Spleen (tissue), 11 donors: ENCODE measurements at regions not wholly inside any gene's neighbourhood (a gene's known extent, or its start where the extent isn't known, plus 50 kb on each side); places are given as distances from the start of the nearest gene placed in this dataset.

Experiments used
- DNase-seq: peaks from one replicate; pipeline ENCODE4 v3.0.0-alpha.2; 2020
- H3K27ac ChIP-seq, 8 donors: fragments of 200-600 bp; sonication (generic) in 7 of 8; 1 replicate in 4 of 8; 2 replicates in 4 of 8; pipeline versions ENCODE4 v1.5.0 to v1.8.0; 2016 to 2021; ENCODE audit warnings: inconsistent platforms in 4 of 8, mild to moderate bottlenecking in 4 of 8, moderate library complexity in 1 of 8
- H3K27me3 ChIP-seq, 7 donors: fragments of 200-600 bp; sonication (generic) in 6 of 7; replicated peaks in 1 of 7; 1 replicate in 4 of 7; 2 replicates in 3 of 7; pipeline versions ENCODE4 v1.5.0 to v1.8.0; 2016 to 2021; ENCODE audit warnings: inconsistent platforms in 3 of 7, mild to moderate bottlenecking in 1 of 7
- H3K36me3 ChIP-seq, 6 donors: fragments of 200-600 bp; sonication (generic) in 5 of 6; 1 replicate in 4 of 6; 2 replicates in 2 of 6; pipeline versions ENCODE4 v1.5.0 to v1.8.0; 2016 to 2021; ENCODE audit warnings: inconsistent platforms in 2 of 6
- H3K4me1 ChIP-seq, 6 donors: fragments of 200-600 bp; sonication (generic) in 5 of 6; 1 replicate in 3 of 6; 2 replicates in 3 of 6; pipeline versions ENCODE4 v1.5.0 to v1.8.0; 2016 to 2021; ENCODE audit warnings: inconsistent platforms in 3 of 6
- H3K4me3 ChIP-seq, 8 donors: fragments of 200-600 bp; sonication (generic) in 7 of 8; 1 replicate in 4 of 8; 2 replicates in 4 of 8; pipeline versions ENCODE4 v1.5.0 to v1.8.0; 2016 to 2021; ENCODE audit warnings: inconsistent platforms in 4 of 8, mild to moderate bottlenecking in 4 of 8, moderate library complexity in 2 of 8
- H3K9me3 ChIP-seq, 8 donors: fragments of 200-600 bp; sonication (generic) in 7 of 8; 1 replicate in 4 of 8; 2 replicates in 4 of 8; pipeline versions ENCODE4 v1.5.0 to v1.8.0; 2016 to 2021; ENCODE audit warnings: inconsistent platforms in 4 of 8
- POLR2A ChIP-seq, 3 donors: fragments of 450-650 bp; IDR thresholded peaks; one replicate each; pipeline ENCODE4 v1.5.1; 2017; ENCODE audit warnings: antibody characterized with exemption in 3 of 3, mild to moderate bottlenecking in 1 of 3
- POLR2AphosphoS5 ChIP-seq, 3 donors: sonication (generic); formaldehyde crosslinking; IDR thresholded peaks; one replicate each; pipeline ENCODE4 v1.5.1; 2017; ENCODE audit warnings: antibody characterized with exemption in 3 of 3
- WGBS, 5 donors: extraction: QIAGEN DNeasy Blood & Tissue Kit in 3 of 5; methylation state at CpG; one replicate each; pipeline versions ENCODE4 v1.1.5 to v1.1.7; 2013 to 2018; 5-methylcytosine and 5-hydroxymethylcytosine counted together
- intact Hi-C: fragments of 100-400 bp; cut with DNase I; formaldehyde crosslinking; loops from one replicate; pipeline ENCODE4 v1.15.0; 2023; ENCODE audit warnings: low total_unique reads
- TF ChIP-seq, protein P1 (sequence below), 11 experiments: fragments of 200-600 bp in 7 of 11; fragments of 450-650 bp in 4 of 11; sonication (generic) in 4 of 11; IDR thresholded peaks in 8 of 11; conservative IDR thresholded peaks in 3 of 11; 1 replicate in 7 of 11; 2 replicates in 4 of 11; pipeline versions ENCODE4 v1.4.0 to v1.8.0; 2016 to 2021; ENCODE audit warnings: antibody characterized with exemption in 11 of 11, inconsistent platforms in 4 of 11, mild to moderate bottlenecking in 1 of 11
- donor health status: healthy with polysubstance abuse.
- donor health status: DM: no; HTN: no; CAD: no; lungs with moderate emphysema.
- donor health status: DM: no; HTN: no; CAD: no.
- donor health status: Bipolar disorder and iron deficiency.
- donor health status: healthy.
- donor health status: DM: no; HTN: no; CAD: no.
- donor health status: DM: yes; HTN: yes; CAD: no.

- peaks cover 0 to 44% (median 26%) of the 10 kb centered on the region in 8 donors for H3K9me3 ChIP-seq
- H3K4me3 ChIP-seq: no peak overlapping the region
- no peak for DNase-seq
- no peaks in the 10 kb centered on the region for H3K36me3 ChIP-seq
- WGBS, 5 donors: 87 to 95% (median 93%) methylated on average over 3 of the region's 3 CpGs
- TF ChIP-seq, protein P1, sequence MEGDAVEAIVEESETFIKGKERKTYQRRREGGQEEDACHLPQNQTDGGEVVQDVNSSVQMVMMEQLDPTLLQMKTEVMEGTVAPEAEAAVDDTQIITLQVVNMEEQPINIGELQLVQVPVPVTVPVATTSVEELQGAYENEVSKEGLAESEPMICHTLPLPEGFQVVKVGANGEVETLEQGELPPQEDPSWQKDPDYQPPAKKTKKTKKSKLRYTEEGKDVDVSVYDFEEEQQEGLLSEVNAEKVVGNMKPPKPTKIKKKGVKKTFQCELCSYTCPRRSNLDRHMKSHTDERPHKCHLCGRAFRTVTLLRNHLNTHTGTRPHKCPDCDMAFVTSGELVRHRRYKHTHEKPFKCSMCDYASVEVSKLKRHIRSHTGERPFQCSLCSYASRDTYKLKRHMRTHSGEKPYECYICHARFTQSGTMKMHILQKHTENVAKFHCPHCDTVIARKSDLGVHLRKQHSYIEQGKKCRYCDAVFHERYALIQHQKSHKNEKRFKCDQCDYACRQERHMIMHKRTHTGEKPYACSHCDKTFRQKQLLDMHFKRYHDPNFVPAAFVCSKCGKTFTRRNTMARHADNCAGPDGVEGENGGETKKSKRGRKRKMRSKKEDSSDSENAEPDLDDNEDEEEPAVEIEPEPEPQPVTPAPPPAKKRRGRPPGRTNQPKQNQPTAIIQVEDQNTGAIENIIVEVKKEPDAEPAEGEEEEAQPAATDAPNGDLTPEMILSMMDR (IDR thresholded peaks at IDR 0.05 in 8 of 11, conservative IDR thresholded peaks at IDR 0.05 in 3 of 11): no peak
- TF ChIP-seq POLR2AphosphoS5 (IDR thresholded peaks at IDR 0.05): no peak
- no peak for TF ChIP-seq POLR2A (IDR thresholded peaks at IDR 0.05)
- H3K4me1 ChIP-seq: no peaks in the 10 kb centered on the region
- no peak overlapping the region for H3K27ac ChIP-seq
- no peaks in the 10 kb centered on the region for H3K27me3 ChIP-seq
- intact Hi-C loops: no loop called here
Measured at GRCh38 chr10:20726381-20726780, 170.7 kb downstream of the NEBL start.

GRCh38 chr10:20714979-20715378 is 182.1 kb downstream of the NEBL start:
- intact Hi-C loops: no loop called here
- Histone ChIP-seq H3K36me3 (no peaks in the 10 kb centered on the region), H3K4me1 (no peaks in the 10 kb centered on the region), H3K27ac (no peak overlapping the region), H3K9me3 (peaks cover 0 to 14% (median 7%) of the 10 kb centered on the region in 8 donors), H3K27me3 (no peaks in the 10 kb centered on the region), H3K4me3 (no peak overlapping the region)
- WGBS, 5 donors: 92 to 100% (median 100%) methylated on average over 1 of the region's 1 CpG
- TF ChIP-seq, protein P1 (IDR thresholded peaks at IDR 0.05 in 8 of 11, conservative IDR thresholded peaks at IDR 0.05 in 3 of 11): no peak
- TF ChIP-seq POLR2AphosphoS5 (IDR thresholded peaks at IDR 0.05) (no peak), POLR2A (IDR thresholded peaks at IDR 0.05) (no peak)
- DNase-seq: no peak

DNA sequence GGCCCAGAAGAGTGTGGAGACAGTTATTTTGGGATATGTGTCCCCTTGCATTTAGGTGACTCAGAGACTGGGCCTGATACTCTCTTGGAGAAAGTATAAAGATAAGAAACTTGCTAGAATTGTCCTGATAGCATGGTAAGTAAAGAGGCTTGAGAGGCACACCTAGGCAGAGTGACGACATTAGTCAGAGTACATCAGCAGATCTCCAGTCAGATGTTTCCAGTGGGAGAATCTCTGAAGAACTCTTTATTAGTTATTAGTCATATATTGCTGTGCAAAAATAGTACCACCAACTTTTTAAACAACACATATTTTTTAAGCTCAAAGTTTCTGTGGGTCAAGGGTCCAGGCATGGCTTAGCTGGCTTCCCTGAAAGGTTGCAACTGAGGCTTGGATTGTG is 182.6 kb downstream of the NEBL start:
- TF ChIP-seq, protein P1 (IDR thresholded peaks at IDR 0.05 in 8 of 11, conservative IDR thresholded peaks at IDR 0.05 in 3 of 11): no peak
- TF ChIP-seq POLR2AphosphoS5 (IDR thresholded peaks at IDR 0.05): no peak
- no peak for TF ChIP-seq POLR2A (IDR thresholded peaks at IDR 0.05)
- Histone ChIP-seq H3K4me3 (no peak overlapping the region), H3K4me1 (no peaks in the 10 kb centered on the region), H3K36me3 (no peaks in the 10 kb centered on the region), H3K27ac (no peak overlapping the region), H3K27me3 (no peaks in the 10 kb centered on the region), H3K9me3 (peaks cover 0 to 14% (median 6%) of the 10 kb centered on the region in 8 donors)
- 0 to 50% (median 41%) methylated on average over 1 of the region's 1 CpG for WGBS, 5 donors
- DNase-seq: no peak
- intact Hi-C loops: no loop called here

DNA sequence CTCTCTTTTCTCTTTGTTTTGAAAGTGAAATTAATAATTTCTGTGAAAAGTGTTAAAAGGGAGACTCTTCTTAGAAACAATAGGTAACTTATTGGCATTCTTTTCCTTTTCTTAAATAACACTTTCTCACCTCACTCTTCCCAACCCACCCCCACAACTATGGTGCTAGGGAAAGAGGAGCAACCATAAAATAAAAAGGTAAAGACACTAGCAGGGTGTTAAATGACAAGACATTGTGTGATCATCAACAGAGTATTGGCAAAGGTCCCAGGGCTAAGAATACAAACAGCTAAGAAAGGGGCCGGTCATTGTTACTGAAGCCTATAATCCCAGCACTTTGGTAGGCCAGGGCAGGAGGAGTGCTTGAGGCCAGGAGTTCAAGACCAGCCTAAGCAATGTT is 183.7 kb downstream of the NEBL start:
- TF ChIP-seq POLR2A (IDR thresholded peaks at IDR 0.05) (no peak), POLR2AphosphoS5 (IDR thresholded peaks at IDR 0.05) (no peak)
- TF ChIP-seq, protein P1 (IDR thresholded peaks at IDR 0.05 in 8 of 11, conservative IDR thresholded peaks at IDR 0.05 in 3 of 11): no peak

More for the DNA sequence above, 183.7 kb downstream of the NEBL start:
- Histone ChIP-seq H3K36me3 (no peaks in the 10 kb centered on the region), H3K4me1 (no peaks in the 10 kb centered on the region), H3K4me3 (no peak overlapping the region), H3K9me3 (peaks cover 0 to 14% (median 6%) of the 10 kb centered on the region in 8 donors), H3K27me3 (no peaks in the 10 kb centered on the region), H3K27ac (no peak overlapping the region)
- WGBS, 5 donors: 88 to 100% (median 96%) methylated on average over 1 of the region's 1 CpG
- DNase-seq: no peak
- intact Hi-C loops: no loop called here
